ENCODE measurements at regions not wholly inside any gene's neighbourhood (a gene's known extent, or its start where the extent isn't known, plus 50 kb on each side); places are given as distances from the start of the nearest gene placed in this dataset.

DNA sequence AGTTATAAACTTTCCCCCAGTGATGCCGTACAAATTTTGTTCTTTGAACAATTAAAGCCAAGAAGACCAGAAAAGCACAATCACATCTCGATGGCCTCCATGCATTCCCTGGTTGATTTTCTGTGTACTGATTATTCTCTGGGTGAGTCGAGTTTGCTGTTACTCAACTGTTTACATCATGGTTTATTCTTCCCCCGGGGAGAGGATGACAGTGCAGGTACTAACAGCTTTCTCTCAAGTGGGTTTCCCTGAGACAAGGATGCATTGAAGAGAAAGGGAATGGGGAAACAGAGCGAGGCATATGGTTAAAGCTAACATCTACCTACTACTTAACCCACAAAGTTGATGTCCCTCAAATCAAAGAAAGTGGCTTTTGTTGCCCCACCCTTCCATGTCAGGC, 410.8 kb upstream of the FANCL start:
- TF ChIP-seq ARNT (IDR thresholded peaks at IDR 0.05) (no peak), CTBP1 (IDR thresholded peaks at IDR 0.05; ENCODE audit: borderline replicate concordance) (no peak), TARDBP (IDR thresholded peaks at IDR 0.05) (no peak), SP1 (IDR thresholded peaks at IDR 0.05) (no peak), FOXM1 (IDR thresholded peaks at IDR 0.05; ENCODE audit: borderline replicate concordance) (no peak), HDGF (IDR thresholded peaks at IDR 0.05; ENCODE audit: borderline replicate concordance) (no peak), SUZ12 (IDR thresholded peaks at IDR 0.05) (no peak), FOXK2 (IDR thresholded peaks at IDR 0.05) (no peak), BHLHE40 (IDR thresholded peaks at IDR 0.05; ENCODE audit: borderline replicate concordance) (no peak), FOXA1 (IDR thresholded peaks at IDR 0.05) (no peak)

Measured in HEK293T (cell line).